22Rv1 (cell line): ENCODE measurements at regions not wholly inside any gene's neighbourhood (a gene's known extent, or its start where the extent isn't known, plus 50 kb on each side); places are given as distances from the start of the nearest gene placed in this dataset.

Experiments used
- CTCF ChIP-seq: fragments of 450-650 bp; IDR thresholded peaks from 2 replicates; pipeline ENCODE4 v1.5.1; 2017; ENCODE audit warnings: mild to moderate bottlenecking
- ZFX ChIP-seq: fragments of 450-650 bp; IDR thresholded peaks from 2 replicates; pipeline ENCODE4 v1.6.1; 2017; ENCODE audit warnings: antibody characterized with exemption, borderline replicate concordance

- TF ChIP-seq CTCF (no peak), ZFX (no peak)
Measured at GRCh38 chr18:70600225-70600925, 311.5 kb downstream of the SOCS6 start.
